Esophagus muscularis mucosa (tissue), 4 donors: ENCODE measurements at regions not wholly inside any gene's neighbourhood (a gene's known extent, or its start where the extent isn't known, plus 50 kb on each side); places are given as distances from the start of the nearest gene placed in this dataset.

Experiments
- EP300 ChIP-seq: sonication (generic); formaldehyde crosslinking; IDR thresholded peaks from one replicate; pipeline ENCODE4 v1.6.1; 2017; ENCODE audit warnings: antibody characterized with exemption
- POLR2AphosphoS5 ChIP-seq, 2 donors: sonication (generic); formaldehyde crosslinking; IDR thresholded peaks; one replicate each; pipeline ENCODE4 v1.6.1; 2017; ENCODE audit warnings: antibody characterized with exemption in 2 of 2
- TF ChIP-seq, protein P1 (sequence below), 3 experiments: fragments of 200-600 bp in 2 of 3; fragments of 450-650 bp in 1 of 3; sonication (generic) in 2 of 3; IDR thresholded peaks; one replicate each; pipeline ENCODE4 v1.5.1; 2017 to 2019; ENCODE audit warnings: antibody characterized with exemption in 3 of 3, mild to moderate bottlenecking in 2 of 3, moderate library complexity in 1 of 3

DNA sequence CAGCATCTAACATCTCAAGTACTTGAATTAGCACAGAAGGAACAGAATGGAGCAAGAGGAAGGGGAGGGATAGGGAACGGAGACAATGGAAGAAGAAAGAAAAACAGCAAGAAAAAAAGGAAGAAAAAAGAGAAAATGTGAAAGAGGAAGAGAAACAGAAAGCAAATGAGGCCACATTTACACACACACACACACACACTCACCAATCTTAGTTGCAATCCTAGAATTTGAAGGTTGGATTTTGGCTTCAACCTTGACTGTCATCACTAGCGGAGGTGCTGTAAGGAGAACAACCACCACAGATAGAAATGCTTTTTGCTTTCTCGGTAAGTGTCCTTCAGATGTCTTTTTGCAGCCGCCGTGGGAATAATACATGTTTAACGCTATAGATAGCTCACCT lies 327.1 kb upstream of the NWD2 start:
- TF ChIP-seq EP300, result no peak
- no peak for TF ChIP-seq POLR2AphosphoS5 (IDR thresholded peaks at IDR 0.05)
- TF ChIP-seq, protein P1, sequence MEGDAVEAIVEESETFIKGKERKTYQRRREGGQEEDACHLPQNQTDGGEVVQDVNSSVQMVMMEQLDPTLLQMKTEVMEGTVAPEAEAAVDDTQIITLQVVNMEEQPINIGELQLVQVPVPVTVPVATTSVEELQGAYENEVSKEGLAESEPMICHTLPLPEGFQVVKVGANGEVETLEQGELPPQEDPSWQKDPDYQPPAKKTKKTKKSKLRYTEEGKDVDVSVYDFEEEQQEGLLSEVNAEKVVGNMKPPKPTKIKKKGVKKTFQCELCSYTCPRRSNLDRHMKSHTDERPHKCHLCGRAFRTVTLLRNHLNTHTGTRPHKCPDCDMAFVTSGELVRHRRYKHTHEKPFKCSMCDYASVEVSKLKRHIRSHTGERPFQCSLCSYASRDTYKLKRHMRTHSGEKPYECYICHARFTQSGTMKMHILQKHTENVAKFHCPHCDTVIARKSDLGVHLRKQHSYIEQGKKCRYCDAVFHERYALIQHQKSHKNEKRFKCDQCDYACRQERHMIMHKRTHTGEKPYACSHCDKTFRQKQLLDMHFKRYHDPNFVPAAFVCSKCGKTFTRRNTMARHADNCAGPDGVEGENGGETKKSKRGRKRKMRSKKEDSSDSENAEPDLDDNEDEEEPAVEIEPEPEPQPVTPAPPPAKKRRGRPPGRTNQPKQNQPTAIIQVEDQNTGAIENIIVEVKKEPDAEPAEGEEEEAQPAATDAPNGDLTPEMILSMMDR (IDR thresholded peaks at IDR 0.05), result no peak
